SK-N-SH treated with all-trans-retinoic acid at 6 μM for 48 hours (cell line): ENCODE measurements at regions not wholly inside any gene's neighbourhood (a gene's known extent, or its start where the extent isn't known, plus 50 kb on each side); places are given as distances from the start of the nearest gene placed in this dataset.

Experiments
- ARNTL ChIP-seq: fragments of 450-650 bp; formaldehyde crosslinking; IDR thresholded peaks from 2 replicates; pipeline ENCODE4 v1.5.0; 2020; ENCODE audit warnings: low read depth, mild to moderate bottlenecking, moderate library complexity, borderline replicate concordance
- GLIS3 ChIP-seq: fragments of 250-450 bp; sonication (Bioruptor Pico); IDR thresholded peaks from 2 replicates; pipeline ENCODE4 v1.5.0; 2020; ENCODE audit warnings: mild to moderate bottlenecking, moderate library complexity
- ZFP3 ChIP-seq: fragments of 250-450 bp; sonication (Bioruptor Pico); IDR thresholded peaks from 2 replicates; pipeline ENCODE4 v1.5.0; 2020; ENCODE audit warnings: mild to moderate bottlenecking, moderate library complexity
- ZFP30 ChIP-seq: fragments of 450-650 bp; formaldehyde crosslinking; IDR thresholded peaks from 2 replicates; pipeline ENCODE4 v1.5.0; 2022; ENCODE audit warnings: mild to moderate bottlenecking, moderate library complexity
- TF ChIP-seq, protein P1 (sequence below): fragments of 250-450 bp; sonication (Bioruptor Pico); IDR thresholded peaks from 2 replicates; pipeline ENCODE4 v1.8.0; 2020; ENCODE audit warnings: mild to moderate bottlenecking, moderate library complexity, borderline replicate concordance

- no peak for TF ChIP-seq ZFP30 (CRISPR knock-in tag)
- TF ChIP-seq ARNTL (CRISPR knock-in tag): no peak
- TF ChIP-seq, protein P1, sequence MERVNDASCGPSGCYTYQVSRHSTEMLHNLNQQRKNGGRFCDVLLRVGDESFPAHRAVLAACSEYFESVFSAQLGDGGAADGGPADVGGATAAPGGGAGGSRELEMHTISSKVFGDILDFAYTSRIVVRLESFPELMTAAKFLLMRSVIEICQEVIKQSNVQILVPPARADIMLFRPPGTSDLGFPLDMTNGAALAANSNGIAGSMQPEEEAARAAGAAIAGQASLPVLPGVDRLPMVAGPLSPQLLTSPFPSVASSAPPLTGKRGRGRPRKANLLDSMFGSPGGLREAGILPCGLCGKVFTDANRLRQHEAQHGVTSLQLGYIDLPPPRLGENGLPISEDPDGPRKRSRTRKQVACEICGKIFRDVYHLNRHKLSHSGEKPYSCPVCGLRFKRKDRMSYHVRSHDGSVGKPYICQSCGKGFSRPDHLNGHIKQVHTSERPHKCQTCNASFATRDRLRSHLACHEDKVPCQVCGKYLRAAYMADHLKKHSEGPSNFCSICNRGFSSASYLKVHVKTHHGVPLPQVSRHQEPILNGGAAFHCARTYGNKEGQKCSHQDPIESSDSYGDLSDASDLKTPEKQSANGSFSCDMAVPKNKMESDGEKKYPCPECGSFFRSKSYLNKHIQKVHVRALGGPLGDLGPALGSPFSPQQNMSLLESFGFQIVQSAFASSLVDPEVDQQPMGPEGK: no peak
- TF ChIP-seq ZFP3 (CRISPR knock-in tag): no peak
- TF ChIP-seq GLIS3: no peak
Observed at GRCh38 chr7:118057404-118057803, 126.6 kb upstream of the LSM8 start.
